CD14-positive monocyte (primary cell): ENCODE measurements at regions not wholly inside any gene's neighbourhood (a gene's known extent, or its start where the extent isn't known, plus 50 kb on each side); places are given as distances from the start of the nearest gene placed in this dataset.

ENCODE experiments used
- DNase-seq, 3 donors: peaks; one replicate each; pipeline ENCODE4 v3.0.0-alpha.2; 2011 to 2022
- H2AFZ ChIP-seq: 2 replicates; pipeline ENCODE4 v1.6.0; 2012; ENCODE audit warnings: mild to moderate bottlenecking, low read depth, low read length, inconsistent platforms; ENCODE audit not compliant: insufficient read depth, poor library complexity, severe bottlenecking
- H3K27ac ChIP-seq, 2 donors: 1 replicate in 1 of 2; 2 replicates in 1 of 2; pipeline ENCODE4 v1.5.1; 2012 to 2013; ENCODE audit warnings: low read length in 2 of 2, control low read depth in 1 of 2, inconsistent platforms in 1 of 2, low read depth in 1 of 2, mild to moderate bottlenecking in 1 of 2
- H3K27me3 ChIP-seq, 2 donors: one replicate each; pipeline versions ENCODE4 v1.6.0 to v1.6.1; 2011 to 2013; ENCODE audit warnings: low read length in 2 of 2; ENCODE audit not compliant: control insufficient read depth in 2 of 2, insufficient read depth in 2 of 2
- H3K36me3 ChIP-seq, 2 donors: replicated peaks in 1 of 2; 1 replicate in 1 of 2; 2 replicates in 1 of 2; pipeline versions ENCODE4 v1.5.1 to v1.6.1; 2012 to 2013; ENCODE audit warnings: low read length in 2 of 2, control low read depth in 1 of 2, inconsistent platforms in 1 of 2, mild to moderate bottlenecking in 1 of 2; ENCODE audit not compliant: insufficient read depth in 2 of 2, control insufficient read depth in 1 of 2
- H3K4me1 ChIP-seq, 2 donors: 1 replicate in 1 of 2; 2 replicates in 1 of 2; pipeline versions ENCODE4 v1.5.1 to v1.6.1; 2012 to 2013; ENCODE audit warnings: low read length in 2 of 2, control low read depth in 1 of 2, inconsistent platforms in 1 of 2, mild to moderate bottlenecking in 1 of 2, moderate library complexity in 1 of 2; ENCODE audit not compliant: insufficient read depth in 2 of 2, control insufficient read depth in 1 of 2
- H3K4me2 ChIP-seq: replicated peaks from 2 replicates; pipeline ENCODE3; 2012; ENCODE audit warnings: low read length, moderate library complexity, mild to moderate bottlenecking; ENCODE audit not compliant: poor library complexity, severe bottlenecking; ENCODE audit errors: extremely low read depth
- H3K4me3 ChIP-seq, 3 experiments: fragments of 200-600 bp in 1 of 3; sonication (generic) in 1 of 3; replicated peaks in 1 of 3; 1 replicate in 2 of 3; 2 replicates in 1 of 3; pipeline ENCODE4 v1.5.1; 2011 to 2013; ENCODE audit warnings: low read length in 3 of 3, mild to moderate bottlenecking in 3 of 3, control low read depth in 2 of 3, low read depth in 2 of 3, inconsistent platforms in 1 of 3, moderate library complexity in 1 of 3
- H3K79me2 ChIP-seq: 2 replicates; pipeline ENCODE4 v1.6.0; 2012; ENCODE audit warnings: mild to moderate bottlenecking, control low read depth, inconsistent platforms, low read length, moderate library complexity; ENCODE audit not compliant: insufficient read depth
- H3K9ac ChIP-seq: 2 replicates; pipeline ENCODE4 v1.6.0; 2017; ENCODE audit warnings: low read length, mild to moderate bottlenecking; ENCODE audit not compliant: insufficient read depth, poor library complexity, severe bottlenecking
- H3K9me3 ChIP-seq, 2 donors: replicated peaks in 1 of 2; 1 replicate in 1 of 2; 2 replicates in 1 of 2; pipeline versions ENCODE4 v1.5.1 to v1.6.1; 2012 to 2013; ENCODE audit warnings: low read length in 2 of 2, control low read depth in 1 of 2; ENCODE audit not compliant: control insufficient read depth in 1 of 2, insufficient read depth in 1 of 2
- H4K20me1 ChIP-seq: 2 replicates; pipeline ENCODE4 v1.6.0; 2012; ENCODE audit warnings: mild to moderate bottlenecking, low read length, control low read depth, moderate library complexity; ENCODE audit not compliant: insufficient read depth
- H3K27ac Mint-ChIP-seq, 7 donors: one replicate each; pipeline ENCODE4 v1.8.0; 2020; ENCODE audit warnings: mild to moderate bottlenecking in 7 of 7, mixed read lengths in 7 of 7, moderate library complexity in 6 of 7, inconsistent platforms in 2 of 7
- H3K27me3 Mint-ChIP-seq, 3 donors: one replicate each; pipeline ENCODE4 v1.8.0; 2021 to 2022; ENCODE audit warnings: low read depth in 3 of 3, mild to moderate bottlenecking in 3 of 3, mixed read lengths in 3 of 3, moderate library complexity in 3 of 3, inconsistent platforms in 1 of 3
- H3K36me3 Mint-ChIP-seq, 2 donors: one replicate each; pipeline ENCODE4 v1.8.0; 2020; ENCODE audit warnings: mixed read lengths in 2 of 2, inconsistent platforms in 1 of 2, mild to moderate bottlenecking in 1 of 2
- H3K4me1 Mint-ChIP-seq: one replicate; pipeline ENCODE4 v1.8.0; 2020; ENCODE audit warnings: mild to moderate bottlenecking, mixed read lengths
- H3K4me3 Mint-ChIP-seq, 2 donors: one replicate each; pipeline ENCODE4 v1.8.0; 2020; ENCODE audit warnings: mild to moderate bottlenecking in 2 of 2, mixed read lengths in 2 of 2, moderate library complexity in 1 of 2
- H3K9me3 Mint-ChIP-seq, 7 donors: one replicate each; pipeline ENCODE4 v1.8.0; 2020 to 2022; ENCODE audit warnings: mixed read lengths in 7 of 7, mild to moderate bottlenecking in 6 of 7, moderate library complexity in 6 of 7, inconsistent platforms in 2 of 7
- CTCF ChIP-seq: fragments of 200-600 bp; IDR thresholded peaks from one replicate; pipeline ENCODE4 v1.8.0; 2022; ENCODE audit warnings: antibody characterized with exemption, mild to moderate bottlenecking
- WGBS: methylation state at CpG from one replicate; pipeline ENCODE4 v1.1.5; 2013; ENCODE audit warnings: missing lambda C conversion rate; ENCODE audit not compliant: insufficient coverage; 5-methylcytosine and 5-hydroxymethylcytosine counted together
- intact Hi-C, 2 donors: fragments of 100-400 bp; cut with micrococcal nuclease; formaldehyde crosslinking; loops; one replicate each; pipeline versions ENCODE4 v1.15.0 to v1.15.1; 2023

DNA sequence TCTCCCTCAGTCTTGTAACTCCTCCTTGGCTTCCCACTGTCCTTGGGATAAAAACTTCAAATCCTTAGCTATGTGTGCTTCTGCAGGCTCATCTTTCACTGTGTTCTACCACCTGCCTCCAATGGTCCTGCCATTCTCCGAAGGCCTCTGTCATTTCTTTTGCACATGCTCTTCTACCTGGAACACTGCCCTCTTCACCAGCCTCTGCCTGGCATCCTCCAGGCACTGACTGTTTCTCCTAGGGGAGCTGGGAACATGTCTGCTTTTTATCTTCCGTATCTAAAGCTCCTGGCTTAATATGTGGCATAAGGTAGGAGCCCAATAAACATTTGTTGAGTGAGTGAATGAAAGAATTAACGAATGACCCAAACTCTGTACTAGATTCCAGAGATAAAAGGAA, 603.3 kb upstream of the TMEM132C start:
- Histone ChIP-seq H3K9ac (no peak overlapping the region), H3K4me1 (no peaks in the 10 kb centered on the region), H3K36me3 (no peaks in the 10 kb centered on the region), H3K27me3 (no peaks in the 10 kb centered on the region), H3K4me2 (no peak overlapping the region), H3K4me3 (no peak overlapping the region), H3K79me2 (no peaks in the 10 kb centered on the region), H3K27ac (no peak overlapping the region), H4K20me1 (no peaks in the 10 kb centered on the region), H2AFZ (no peak overlapping the region), H3K9me3 (no peaks in the 10 kb centered on the region)
- no peak overlapping the region for H3K27ac Mint-ChIP-seq
- H3K4me1 Mint-ChIP-seq: no peaks in the 10 kb centered on the region
- no peak overlapping the region for H3K4me3 Mint-ChIP-seq
- no peak for TF ChIP-seq CTCF
- intact Hi-C loops: no loop called here
- DNase-seq: no peak
- H3K27me3 Mint-ChIP-seq: peaks cover 0 to 2% (median 2%) of the 10 kb centered on the region in 3 donors
- H3K9me3 Mint-ChIP-seq: peaks cover 0 to 5% (median 1%) of the 10 kb centered on the region in 7 donors
- WGBS: 80% methylated on average over 2 of the region's 3 CpGs
- H3K36me3 Mint-ChIP-seq: no peaks in the 10 kb centered on the region

DNA sequence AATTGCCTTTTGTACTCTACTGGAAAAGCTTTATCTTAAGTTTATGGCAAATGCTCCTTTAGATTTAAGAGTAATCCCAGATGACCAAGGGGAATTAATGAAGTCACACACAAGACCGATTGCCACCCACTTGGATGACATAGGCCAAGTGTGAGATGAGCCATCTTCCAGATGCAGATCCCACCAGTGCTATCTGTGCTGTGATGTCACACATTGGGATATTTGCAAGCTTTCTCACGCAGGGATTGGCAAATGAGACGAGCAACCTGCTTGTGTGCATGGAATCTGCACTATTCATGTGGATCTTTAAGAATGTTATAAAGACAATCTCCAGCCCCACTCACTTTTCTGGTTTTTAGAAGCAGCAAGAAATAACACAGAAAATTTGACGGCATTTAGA, 602.1 kb upstream of the TMEM132C start:
- Histone ChIP-seq H3K27me3 (no peaks in the 10 kb centered on the region), H3K79me2 (no peaks in the 10 kb centered on the region), H4K20me1 (no peaks in the 10 kb centered on the region), H3K4me3 (no peak overlapping the region), H3K36me3 (no peaks in the 10 kb centered on the region), H3K9me3 (no peaks in the 10 kb centered on the region), H3K4me2 (no peak overlapping the region), H3K27ac (no peak overlapping the region), H3K4me1 (no peaks in the 10 kb centered on the region), H3K9ac (no peak overlapping the region), H2AFZ (no peak overlapping the region)
- 90% methylated on average over 2 of the region's 4 CpGs for WGBS
- no peak for DNase-seq
- Mint-ChIP-seq H3K4me1 (no peaks in the 10 kb centered on the region), H3K36me3 (no peaks in the 10 kb centered on the region), H3K4me3 (no peak overlapping the region), H3K27ac (no peak overlapping the region), H3K27me3 (peaks cover 0 to 2% (median 2%) of the 10 kb centered on the region in 3 donors), H3K9me3 (peaks cover 0 to 7% (median 1%) of the 10 kb centered on the region in 7 donors)
- intact Hi-C loops: no loop called here
- no peak for TF ChIP-seq CTCF
